Psoas muscle (tissue), 7 donors: ENCODE measurements at regions not wholly inside any gene's neighbourhood (a gene's known extent, or its start where the extent isn't known, plus 50 kb on each side); places are given as distances from the start of the nearest gene placed in this dataset.

Experiments used
- ATAC-seq, 4 donors: fragments of 200-7000 bp; cut with Tn5 transposase; one replicate each; pipeline ENCODE4 v1.9.1; 2020; ENCODE audit warnings: moderate library complexity in 3 of 4, mild to moderate bottlenecking in 2 of 4
- DNase-seq, 2 donors: peaks; one replicate each; pipeline ENCODE4 v3.0.0-alpha.2; 2020
- H3K27ac ChIP-seq: fragments of 200-600 bp; one replicate; pipeline ENCODE4 v1.8.0; 2022
- H3K27me3 ChIP-seq, 3 donors: fragments of 200-600 bp in 1 of 3; one replicate each; pipeline versions ENCODE4 v1.6.1 to v1.8.0; 2013 to 2022; ENCODE audit warnings: low read length in 2 of 3, mild to moderate bottlenecking in 2 of 3, moderate library complexity in 1 of 3; ENCODE audit not compliant: insufficient read depth in 3 of 3
- H3K36me3 ChIP-seq, 2 donors: fragments of 200-600 bp in 1 of 2; one replicate each; pipeline versions ENCODE4 v1.6.1 to v1.8.0; 2013 to 2022; ENCODE audit warnings: low read depth in 1 of 2, mild to moderate bottlenecking in 1 of 2, moderate library complexity in 1 of 2; ENCODE audit not compliant: insufficient read depth in 1 of 2
- H3K4me1 ChIP-seq: fragments of 200-600 bp; one replicate; pipeline ENCODE4 v1.8.0; 2022
- H3K4me3 ChIP-seq: fragments of 200-600 bp; one replicate; pipeline ENCODE4 v1.8.0; 2022; ENCODE audit warnings: mild to moderate bottlenecking
- H3K9me3 ChIP-seq: fragments of 200-600 bp; one replicate; pipeline ENCODE4 v1.8.0; 2022
- WGBS, 3 donors: extraction: QIAGEN DNeasy Blood & Tissue Kit; methylation state at CpG; one replicate each; pipeline versions ENCODE4 v1.1.6 to v1.1.7; 2013; 5-methylcytosine and 5-hydroxymethylcytosine counted together
- intact Hi-C, 2 donors: fragments of 100-400 bp; cut with DNase I; formaldehyde crosslinking; loops; one replicate each; pipeline versions ENCODE4 v1.11.0 to v1.14.2; 2022
- TF ChIP-seq, protein P1 (sequence below): fragments of 200-600 bp; IDR thresholded peaks from one replicate; pipeline ENCODE4 v1.8.0; 2022; ENCODE audit warnings: antibody characterized with exemption
- donor health status: healthy with polysubstance abuse.
- donor health status: DM: no; HTN: no; CAD: no; lungs with moderate emphysema.
- donor health status: Bipolar disorder and iron deficiency.
- donor health status: healthy.
- donor health status: DM: yes; HTN: yes; CAD: no.
- donor health status: DM: no; HTN: no; CAD: no.
- donor health status: DM: yes; HTN: yes; CAD: no.

DNA sequence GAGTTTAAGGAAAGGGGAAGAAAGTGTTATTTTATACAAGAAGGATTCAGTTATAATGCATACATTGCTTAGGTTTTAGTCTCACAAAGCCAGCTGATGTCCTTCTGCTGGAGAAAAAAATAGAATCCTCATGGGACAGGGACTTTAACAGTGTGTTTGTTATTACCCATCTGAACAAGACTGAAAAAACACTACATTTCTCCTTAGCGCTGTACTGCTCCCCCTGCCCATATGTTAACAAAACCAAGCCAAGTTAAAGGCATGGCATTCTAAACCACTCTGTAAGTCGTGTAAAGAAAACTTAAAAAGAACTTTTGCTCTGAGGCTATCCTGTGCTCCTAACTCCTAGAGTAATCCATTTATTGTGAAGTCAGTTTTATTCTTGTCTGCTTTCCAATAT, 102.6 kb upstream of the NYAP2 start:
- WGBS, 3 donors, result 22 to 34% (median 34%) methylated on average over 2 of the region's 2 CpGs
- no peak for DNase-seq
- Histone ChIP-seq H3K36me3 (no peaks in the 10 kb centered on the region), H3K9me3 (no peaks in the 10 kb centered on the region), H3K4me3 (no peak overlapping the region), H3K4me1 (no peaks in the 10 kb centered on the region), H3K27me3 (no peaks in the 10 kb centered on the region), H3K27ac (no peak overlapping the region)
- intact Hi-C loops, result no loop called here
- TF ChIP-seq, protein P1, sequence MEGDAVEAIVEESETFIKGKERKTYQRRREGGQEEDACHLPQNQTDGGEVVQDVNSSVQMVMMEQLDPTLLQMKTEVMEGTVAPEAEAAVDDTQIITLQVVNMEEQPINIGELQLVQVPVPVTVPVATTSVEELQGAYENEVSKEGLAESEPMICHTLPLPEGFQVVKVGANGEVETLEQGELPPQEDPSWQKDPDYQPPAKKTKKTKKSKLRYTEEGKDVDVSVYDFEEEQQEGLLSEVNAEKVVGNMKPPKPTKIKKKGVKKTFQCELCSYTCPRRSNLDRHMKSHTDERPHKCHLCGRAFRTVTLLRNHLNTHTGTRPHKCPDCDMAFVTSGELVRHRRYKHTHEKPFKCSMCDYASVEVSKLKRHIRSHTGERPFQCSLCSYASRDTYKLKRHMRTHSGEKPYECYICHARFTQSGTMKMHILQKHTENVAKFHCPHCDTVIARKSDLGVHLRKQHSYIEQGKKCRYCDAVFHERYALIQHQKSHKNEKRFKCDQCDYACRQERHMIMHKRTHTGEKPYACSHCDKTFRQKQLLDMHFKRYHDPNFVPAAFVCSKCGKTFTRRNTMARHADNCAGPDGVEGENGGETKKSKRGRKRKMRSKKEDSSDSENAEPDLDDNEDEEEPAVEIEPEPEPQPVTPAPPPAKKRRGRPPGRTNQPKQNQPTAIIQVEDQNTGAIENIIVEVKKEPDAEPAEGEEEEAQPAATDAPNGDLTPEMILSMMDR, result no peak
- ATAC-seq, result no peak

DNA sequence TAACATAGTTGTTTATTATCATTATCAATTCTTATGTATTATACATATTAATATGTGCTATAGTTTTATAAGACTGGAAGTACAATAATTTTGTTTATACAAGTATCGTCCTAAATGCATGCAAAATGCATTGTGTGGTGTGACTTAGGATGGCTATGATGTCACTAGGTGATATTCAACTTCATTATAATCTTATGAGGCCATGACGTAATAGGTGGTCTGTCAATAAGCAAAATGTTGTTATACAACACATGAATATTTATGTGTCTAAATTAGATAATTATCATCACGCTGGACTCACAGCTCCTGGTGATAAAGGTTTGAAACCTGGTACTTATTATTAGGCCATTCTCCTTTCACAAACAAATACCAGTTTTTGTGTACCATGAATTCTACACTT, 104.4 kb upstream of the NYAP2 start:
- Histone ChIP-seq H3K4me3 (no peak overlapping the region), H3K36me3 (no peaks in the 10 kb centered on the region), H3K4me1 (no peaks in the 10 kb centered on the region), H3K9me3 (no peaks in the 10 kb centered on the region), H3K27ac (no peak overlapping the region), H3K27me3 (no peaks in the 10 kb centered on the region)
- intact Hi-C loops, result no loop called here
- DNase-seq (no peak), ATAC-seq (no peak)
- TF ChIP-seq, protein P1, result no peak
- 88 to 92% (median 90%) methylated on average over 3 of the region's 3 CpGs for WGBS, 3 donors

DNA sequence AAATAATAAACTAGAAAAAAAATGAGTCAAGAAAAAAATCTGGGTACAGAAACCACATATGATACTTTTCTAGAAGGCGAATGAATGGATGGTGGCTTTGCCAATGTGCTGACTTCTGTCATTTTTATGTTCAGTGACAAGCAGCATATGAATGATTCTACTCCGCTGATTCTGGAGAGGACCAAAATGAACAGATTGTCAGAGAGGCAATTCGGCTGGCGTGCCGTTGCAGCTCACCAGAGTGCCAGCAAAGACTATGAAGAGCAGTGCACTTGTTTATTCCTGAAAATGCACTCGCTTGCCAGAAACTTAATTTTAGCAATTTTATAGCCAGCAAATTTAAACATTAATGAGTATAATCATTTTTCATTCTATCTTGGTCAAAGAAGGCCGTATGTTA, 105.9 kb upstream of the NYAP2 start:
- ATAC-seq, result no peak
- WGBS, 3 donors, result 75 to 77% (median 76%) methylated on average over 7 of the region's 7 CpGs

DNA sequence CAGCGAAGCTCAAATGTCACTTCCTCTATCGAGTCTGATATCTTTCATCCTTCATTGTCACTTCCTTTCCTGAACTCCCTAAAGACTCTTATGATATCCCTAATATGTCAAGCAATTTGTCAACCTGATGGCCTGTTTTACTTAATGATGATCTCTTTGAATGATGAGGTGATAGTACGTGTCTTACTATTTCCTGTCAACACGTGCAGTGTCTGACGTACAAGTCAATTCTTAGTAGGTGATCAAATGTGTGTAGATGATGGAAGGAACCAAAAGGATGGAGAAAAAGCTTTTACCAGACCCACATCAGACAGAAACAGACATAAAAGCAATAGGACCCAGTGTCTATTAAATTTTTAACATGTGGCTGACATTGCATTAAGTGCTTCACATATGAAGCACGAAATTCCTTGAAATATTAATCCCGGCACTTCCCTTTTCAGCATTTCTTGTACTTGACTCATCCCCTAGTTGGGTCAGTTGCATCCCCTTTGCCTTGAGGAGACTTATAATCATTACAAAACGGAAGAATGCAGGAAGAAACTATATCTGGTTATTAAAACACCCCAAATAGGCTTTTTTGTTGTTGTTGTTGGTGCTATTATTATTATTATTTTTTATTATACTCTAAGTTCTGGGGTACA, 108.6 kb upstream of the NYAP2 start:
- intact Hi-C loops, result no loop called here
- ATAC-seq (no peak), DNase-seq (no peak)
- no peaks in the 10 kb centered on the region for H3K4me1 ChIP-seq
- TF ChIP-seq, protein P1, result no peak
- 70 to 78% (median 77%) methylated on average over 8 of the region's 8 CpGs for WGBS, 3 donors
- peaks cover 0 to 1% (median 0%) of the 10 kb centered on the region in 3 donors for H3K27me3 ChIP-seq
- no peaks in the 10 kb centered on the region for H3K9me3 ChIP-seq
- H3K36me3 ChIP-seq, result no peaks in the 10 kb centered on the region
- H3K4me3 ChIP-seq, result no peak overlapping the region
- H3K27ac ChIP-seq, result no peak overlapping the region

More for the DNA sequence above, 105.9 kb upstream of the NYAP2 start:
- intact Hi-C loops, result no loop called here
- Histone ChIP-seq H3K4me3 (no peak overlapping the region), H3K9me3 (no peaks in the 10 kb centered on the region), H3K4me1 (no peaks in the 10 kb centered on the region), H3K27me3 (no peaks in the 10 kb centered on the region), H3K36me3 (no peaks in the 10 kb centered on the region), H3K27ac (no peak overlapping the region)
- TF ChIP-seq, protein P1, result no peak
- DNase-seq, result no peak

DNA sequence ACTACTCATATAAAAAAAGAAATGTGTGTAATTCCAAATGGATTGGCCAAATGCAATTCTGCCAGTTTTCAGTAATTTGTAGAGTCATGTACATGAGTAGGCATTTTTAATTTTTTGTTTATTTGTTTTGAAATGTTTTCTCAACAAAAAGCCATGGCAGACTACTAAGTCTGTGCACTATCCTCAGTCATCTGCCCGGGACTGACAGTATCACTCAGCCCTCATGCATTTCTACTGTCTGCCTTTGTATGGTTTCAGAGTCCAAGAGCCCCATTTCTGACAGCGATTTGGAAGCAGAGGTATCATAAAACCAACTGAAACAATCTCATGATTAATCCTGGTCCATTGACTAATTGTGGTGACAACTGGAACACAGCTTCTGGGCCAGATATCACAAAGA, 109.9 kb upstream of the NYAP2 start:
- TF ChIP-seq, protein P1, result no peak
- intact Hi-C loops, result loop anchor here in 1 of 2 donors (10.0 kb wide), 1 partner anchor 365 kb away; no protein-coding TSS in a partner anchor
- Histone ChIP-seq H3K27me3 (peaks cover 0 to 1% (median 0%) of the 10 kb centered on the region in 3 donors), H3K4me3 (no peak overlapping the region), H3K36me3 (no peaks in the 10 kb centered on the region), H3K27ac (no peak overlapping the region), H3K4me1 (no peaks in the 10 kb centered on the region), H3K9me3 (no peaks in the 10 kb centered on the region)
- ATAC-seq, result no peak
- 85 to 95% (median 86%) methylated on average over 2 of the region's 2 CpGs for WGBS, 3 donors
- no peak for DNase-seq
